GM23338 (cell line): ENCODE measurements at regions not wholly inside any gene's neighbourhood (a gene's known extent, or its start where the extent isn't known, plus 50 kb on each side); places are given as distances from the start of the nearest gene placed in this dataset.

Source experiments
- ATAC-seq: fragments of 200-7000 bp; cut with Tn5 transposase; 3 replicates; pipeline ENCODE4 v1.9.1; 2020
- DNase-seq: peaks from one replicate; pipeline ENCODE4 v3.0.0-alpha.2; 2015; ENCODE audit warnings: low spot score
- H2AFZ ChIP-seq: fragments of 200-600 bp; sonication (generic); 2 replicates; pipeline ENCODE4 v1.8.0; 2016; ENCODE audit warnings: antibody characterized with exemption, mild to moderate bottlenecking, moderate library complexity
- H3F3A ChIP-seq: fragments of 200-600 bp; sonication (generic); replicated peaks from 2 replicates; pipeline ENCODE4 v1.8.0; 2017; ENCODE audit warnings: antibody characterized with exemption, mixed run types, low read depth
- H3K27ac ChIP-seq: fragments of 200-600 bp; sonication (generic); 2 replicates; pipeline ENCODE4 v1.6.1; 2016; ENCODE audit warnings: low read depth
- H3K27me3 ChIP-seq: fragments of 200-600 bp; sonication (generic); 2 replicates; pipeline ENCODE4 v1.8.0; 2016; ENCODE audit warnings: mild to moderate bottlenecking, mixed run types, moderate library complexity; ENCODE audit not compliant: insufficient read depth
- H3K36me3 ChIP-seq: fragments of 200-600 bp; sonication (generic); 2 replicates; pipeline ENCODE4 v1.8.0; 2016; ENCODE audit warnings: mild to moderate bottlenecking; ENCODE audit not compliant: insufficient read depth
- H3K4me1 ChIP-seq: fragments of 200-600 bp; sonication (generic); 2 replicates; pipeline ENCODE4 v1.8.0; 2016; ENCODE audit warnings: mild to moderate bottlenecking, moderate library complexity; ENCODE audit not compliant: insufficient read depth
- H3K4me2 ChIP-seq: fragments of 200-600 bp; sonication (generic); 2 replicates; pipeline ENCODE4 v1.7.1; 2017; ENCODE audit warnings: mixed run types
- H3K4me3 ChIP-seq: fragments of 200-600 bp; sonication (generic); 2 replicates; pipeline ENCODE4 v1.6.1; 2016; ENCODE audit warnings: mixed run types
- H3K79me2 ChIP-seq: fragments of 200-600 bp; sonication (generic); replicated peaks from 2 replicates; pipeline ENCODE4 v1.8.0; 2017; ENCODE audit warnings: mild to moderate bottlenecking; ENCODE audit not compliant: insufficient read depth
- H3K9me2 ChIP-seq: fragments of 200-600 bp; sonication (generic); 2 replicates; pipeline ENCODE4 v1.8.0; 2017; ENCODE audit not compliant: insufficient read depth
- H4K20me1 ChIP-seq: fragments of 200-600 bp; sonication (generic); replicated peaks from 2 replicates; pipeline ENCODE4 v1.8.0; 2017; ENCODE audit warnings: mild to moderate bottlenecking; ENCODE audit not compliant: insufficient read depth
- H3K27ac Mint-ChIP-seq: 2 replicates; pipeline ENCODE4 v1.8.0; 2020; ENCODE audit warnings: inconsistent platforms, mild to moderate bottlenecking, moderate library complexity, mixed read lengths
- H3K27me3 Mint-ChIP-seq: 3 replicates; pipeline ENCODE4 v1.8.0; 2022; ENCODE audit warnings: low read depth, mild to moderate bottlenecking, moderate library complexity, mixed read lengths, inconsistent platforms; ENCODE audit not compliant: insufficient read depth, poor library complexity
- H3K36me3 Mint-ChIP-seq: 3 replicates; pipeline ENCODE4 v1.8.0; 2021; ENCODE audit warnings: low read depth, mild to moderate bottlenecking, inconsistent platforms, moderate library complexity, mixed read lengths
- H3K4me1 Mint-ChIP-seq: 3 replicates; pipeline ENCODE4 v1.8.0; 2020; ENCODE audit warnings: mild to moderate bottlenecking, inconsistent platforms, mixed read lengths
- H3K4me3 Mint-ChIP-seq: 3 replicates; pipeline ENCODE4 v1.8.0; 2021; ENCODE audit warnings: moderate library complexity, mild to moderate bottlenecking, inconsistent platforms, mixed read lengths
- H3K9me3 Mint-ChIP-seq: 3 replicates; pipeline ENCODE4 v1.8.0; 2020; ENCODE audit warnings: moderate library complexity, mild to moderate bottlenecking, inconsistent platforms, mixed read lengths
- CREB1 ChIP-seq: fragments of 250-450 bp; sonication (Bioruptor Pico); IDR thresholded peaks from 2 replicates; pipeline ENCODE4 v1.5.0; 2020; ENCODE audit warnings: low read depth, mild to moderate bottlenecking, moderate library complexity
- EZH2 ChIP-seq: fragments of 200-600 bp; sonication (generic); IDR thresholded peaks from one replicate; pipeline ENCODE4 v1.8.0; 2017; ENCODE audit warnings: antibody characterized with exemption, mild to moderate bottlenecking, low read depth; ENCODE audit not compliant: unreplicated experiment
- EZH2phosphoT487 ChIP-seq: fragments of 200-600 bp; sonication (generic); IDR thresholded peaks from one replicate; pipeline ENCODE4 v1.8.1; 2018; ENCODE audit warnings: antibody characterized with exemption; ENCODE audit not compliant: unreplicated experiment
- JUNB ChIP-seq: IDR thresholded peaks from one replicate; pipeline ENCODE4 v1.6.1; 2016; ENCODE audit warnings: antibody characterized with exemption; ENCODE audit not compliant: unreplicated experiment
- NANOG ChIP-seq: IDR thresholded peaks from 2 replicates; pipeline ENCODE4 v1.6.1; 2016; ENCODE audit warnings: antibody characterized with exemption, borderline replicate concordance
- POLR2AphosphoS5 ChIP-seq: IDR thresholded peaks from 2 replicates; pipeline ENCODE4 v1.6.1; 2016; ENCODE audit warnings: antibody characterized with exemption, low read depth
- STAT1 ChIP-seq: IDR thresholded peaks from one replicate; pipeline ENCODE4 v1.6.1; 2016; ENCODE audit warnings: antibody characterized with exemption; ENCODE audit not compliant: unreplicated experiment
- ZNF114 ChIP-seq: fragments of 250-450 bp; sonication (Bioruptor Pico); IDR thresholded peaks from 2 replicates; pipeline ENCODE4 v1.5.0; 2020; ENCODE audit warnings: mild to moderate bottlenecking, moderate library complexity
- ZNF331 ChIP-seq: fragments of 250-450 bp; sonication (Bioruptor Pico); IDR thresholded peaks from 2 replicates; pipeline ENCODE4 v1.5.0; 2020; ENCODE audit warnings: low read depth, mild to moderate bottlenecking, moderate library complexity
- TF ChIP-seq, protein P1 (sequence below), 2 experiments: fragments of 200-600 bp in 1 of 2; sonication (generic) in 1 of 2; conservative IDR thresholded peaks; 2 replicates each; pipeline versions ENCODE4 v1.5.1 to v1.6.1; 2016 to 2017; ENCODE audit warnings: antibody characterized with exemption in 2 of 2, low read depth in 2 of 2, mild to moderate bottlenecking in 2 of 2, moderate library complexity in 1 of 2
- TF ChIP-seq, protein P2 (sequence below): IDR thresholded peaks from 2 replicates; pipeline ENCODE4 v1.6.1; 2016; ENCODE audit warnings: antibody characterized with exemption
- TF ChIP-seq, protein P3 (sequence below): fragments of 250-450 bp; sonication (Bioruptor Pico); IDR thresholded peaks from 2 replicates; pipeline ENCODE4 v1.5.0; 2020; ENCODE audit warnings: mild to moderate bottlenecking, moderate library complexity
- TF ChIP-seq, protein P4 (sequence below): IDR thresholded peaks from one replicate; pipeline ENCODE4 v1.6.1; 2018; ENCODE audit warnings: antibody characterized with exemption; ENCODE audit not compliant: unreplicated experiment

DNA sequence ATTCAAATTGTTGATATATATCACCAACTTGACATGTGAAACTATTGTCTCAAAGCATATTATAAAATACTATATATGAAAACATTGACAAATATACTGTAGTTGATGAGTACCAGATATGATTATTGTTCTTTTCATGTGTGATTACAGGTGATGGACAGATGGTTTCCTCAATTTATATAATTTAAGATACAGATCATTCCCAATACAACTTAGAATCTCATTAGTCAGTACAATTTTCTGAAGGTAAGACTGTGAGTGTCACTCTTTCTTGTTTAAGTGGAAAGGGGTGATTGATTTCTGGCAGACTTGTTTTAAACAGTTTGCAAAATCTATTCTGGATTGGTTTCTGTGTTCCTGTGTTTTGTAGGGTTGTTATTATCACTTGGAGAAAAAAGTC lies 498.8 kb downstream of the IRS2 start:
- Mint-ChIP-seq H3K27me3 (no peaks in the 10 kb centered on the region), H3K9me3 (no peaks in the 10 kb centered on the region), H3K27ac (no peak overlapping the region), H3K36me3 (no peaks in the 10 kb centered on the region), H3K4me3 (no peak overlapping the region), H3K4me1 (no peaks in the 10 kb centered on the region)
- DNase-seq (no peak), ATAC-seq (no peak)
- H3K27ac ChIP-seq = no peak overlapping the region
- no peak overlapping the region for H3K4me3 ChIP-seq
- H3K4me1 ChIP-seq = no peaks in the 10 kb centered on the region
- no peak overlapping the region for H3K4me2 ChIP-seq
- no peaks in the 10 kb centered on the region for H4K20me1 ChIP-seq
- no peaks in the 10 kb centered on the region for H3F3A ChIP-seq
- no peaks in the 10 kb centered on the region for H3K79me2 ChIP-seq
- H3K9me2 ChIP-seq = 0 out of 2 replicates have a peak, but pooled peaks cover 11% of the 10 kb centered on the region
- no peaks in the 10 kb centered on the region for H3K27me3 ChIP-seq
- no peak overlapping the region for H2AFZ ChIP-seq
- no peaks in the 10 kb centered on the region for H3K36me3 ChIP-seq
- TF ChIP-seq POLR2AphosphoS5 = no peak
- TF ChIP-seq, protein P1, sequence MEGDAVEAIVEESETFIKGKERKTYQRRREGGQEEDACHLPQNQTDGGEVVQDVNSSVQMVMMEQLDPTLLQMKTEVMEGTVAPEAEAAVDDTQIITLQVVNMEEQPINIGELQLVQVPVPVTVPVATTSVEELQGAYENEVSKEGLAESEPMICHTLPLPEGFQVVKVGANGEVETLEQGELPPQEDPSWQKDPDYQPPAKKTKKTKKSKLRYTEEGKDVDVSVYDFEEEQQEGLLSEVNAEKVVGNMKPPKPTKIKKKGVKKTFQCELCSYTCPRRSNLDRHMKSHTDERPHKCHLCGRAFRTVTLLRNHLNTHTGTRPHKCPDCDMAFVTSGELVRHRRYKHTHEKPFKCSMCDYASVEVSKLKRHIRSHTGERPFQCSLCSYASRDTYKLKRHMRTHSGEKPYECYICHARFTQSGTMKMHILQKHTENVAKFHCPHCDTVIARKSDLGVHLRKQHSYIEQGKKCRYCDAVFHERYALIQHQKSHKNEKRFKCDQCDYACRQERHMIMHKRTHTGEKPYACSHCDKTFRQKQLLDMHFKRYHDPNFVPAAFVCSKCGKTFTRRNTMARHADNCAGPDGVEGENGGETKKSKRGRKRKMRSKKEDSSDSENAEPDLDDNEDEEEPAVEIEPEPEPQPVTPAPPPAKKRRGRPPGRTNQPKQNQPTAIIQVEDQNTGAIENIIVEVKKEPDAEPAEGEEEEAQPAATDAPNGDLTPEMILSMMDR (conservative IDR thresholded peaks at IDR 0.05; ENCODE audit: low read depth in 2 of 2) = no peak
- TF ChIP-seq STAT1 = no peak
- no peak for TF ChIP-seq NANOG
- TF ChIP-seq EZH2 = no peak
- TF ChIP-seq, protein P2, sequence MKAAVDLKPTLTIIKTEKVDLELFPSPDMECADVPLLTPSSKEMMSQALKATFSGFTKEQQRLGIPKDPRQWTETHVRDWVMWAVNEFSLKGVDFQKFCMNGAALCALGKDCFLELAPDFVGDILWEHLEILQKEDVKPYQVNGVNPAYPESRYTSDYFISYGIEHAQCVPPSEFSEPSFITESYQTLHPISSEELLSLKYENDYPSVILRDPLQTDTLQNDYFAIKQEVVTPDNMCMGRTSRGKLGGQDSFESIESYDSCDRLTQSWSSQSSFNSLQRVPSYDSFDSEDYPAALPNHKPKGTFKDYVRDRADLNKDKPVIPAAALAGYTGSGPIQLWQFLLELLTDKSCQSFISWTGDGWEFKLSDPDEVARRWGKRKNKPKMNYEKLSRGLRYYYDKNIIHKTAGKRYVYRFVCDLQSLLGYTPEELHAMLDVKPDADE = no peak
- no peak for TF ChIP-seq EZH2phosphoT487
- no peak for TF ChIP-seq ZNF331 (CRISPR knock-in tag)
- TF ChIP-seq, protein P3, sequence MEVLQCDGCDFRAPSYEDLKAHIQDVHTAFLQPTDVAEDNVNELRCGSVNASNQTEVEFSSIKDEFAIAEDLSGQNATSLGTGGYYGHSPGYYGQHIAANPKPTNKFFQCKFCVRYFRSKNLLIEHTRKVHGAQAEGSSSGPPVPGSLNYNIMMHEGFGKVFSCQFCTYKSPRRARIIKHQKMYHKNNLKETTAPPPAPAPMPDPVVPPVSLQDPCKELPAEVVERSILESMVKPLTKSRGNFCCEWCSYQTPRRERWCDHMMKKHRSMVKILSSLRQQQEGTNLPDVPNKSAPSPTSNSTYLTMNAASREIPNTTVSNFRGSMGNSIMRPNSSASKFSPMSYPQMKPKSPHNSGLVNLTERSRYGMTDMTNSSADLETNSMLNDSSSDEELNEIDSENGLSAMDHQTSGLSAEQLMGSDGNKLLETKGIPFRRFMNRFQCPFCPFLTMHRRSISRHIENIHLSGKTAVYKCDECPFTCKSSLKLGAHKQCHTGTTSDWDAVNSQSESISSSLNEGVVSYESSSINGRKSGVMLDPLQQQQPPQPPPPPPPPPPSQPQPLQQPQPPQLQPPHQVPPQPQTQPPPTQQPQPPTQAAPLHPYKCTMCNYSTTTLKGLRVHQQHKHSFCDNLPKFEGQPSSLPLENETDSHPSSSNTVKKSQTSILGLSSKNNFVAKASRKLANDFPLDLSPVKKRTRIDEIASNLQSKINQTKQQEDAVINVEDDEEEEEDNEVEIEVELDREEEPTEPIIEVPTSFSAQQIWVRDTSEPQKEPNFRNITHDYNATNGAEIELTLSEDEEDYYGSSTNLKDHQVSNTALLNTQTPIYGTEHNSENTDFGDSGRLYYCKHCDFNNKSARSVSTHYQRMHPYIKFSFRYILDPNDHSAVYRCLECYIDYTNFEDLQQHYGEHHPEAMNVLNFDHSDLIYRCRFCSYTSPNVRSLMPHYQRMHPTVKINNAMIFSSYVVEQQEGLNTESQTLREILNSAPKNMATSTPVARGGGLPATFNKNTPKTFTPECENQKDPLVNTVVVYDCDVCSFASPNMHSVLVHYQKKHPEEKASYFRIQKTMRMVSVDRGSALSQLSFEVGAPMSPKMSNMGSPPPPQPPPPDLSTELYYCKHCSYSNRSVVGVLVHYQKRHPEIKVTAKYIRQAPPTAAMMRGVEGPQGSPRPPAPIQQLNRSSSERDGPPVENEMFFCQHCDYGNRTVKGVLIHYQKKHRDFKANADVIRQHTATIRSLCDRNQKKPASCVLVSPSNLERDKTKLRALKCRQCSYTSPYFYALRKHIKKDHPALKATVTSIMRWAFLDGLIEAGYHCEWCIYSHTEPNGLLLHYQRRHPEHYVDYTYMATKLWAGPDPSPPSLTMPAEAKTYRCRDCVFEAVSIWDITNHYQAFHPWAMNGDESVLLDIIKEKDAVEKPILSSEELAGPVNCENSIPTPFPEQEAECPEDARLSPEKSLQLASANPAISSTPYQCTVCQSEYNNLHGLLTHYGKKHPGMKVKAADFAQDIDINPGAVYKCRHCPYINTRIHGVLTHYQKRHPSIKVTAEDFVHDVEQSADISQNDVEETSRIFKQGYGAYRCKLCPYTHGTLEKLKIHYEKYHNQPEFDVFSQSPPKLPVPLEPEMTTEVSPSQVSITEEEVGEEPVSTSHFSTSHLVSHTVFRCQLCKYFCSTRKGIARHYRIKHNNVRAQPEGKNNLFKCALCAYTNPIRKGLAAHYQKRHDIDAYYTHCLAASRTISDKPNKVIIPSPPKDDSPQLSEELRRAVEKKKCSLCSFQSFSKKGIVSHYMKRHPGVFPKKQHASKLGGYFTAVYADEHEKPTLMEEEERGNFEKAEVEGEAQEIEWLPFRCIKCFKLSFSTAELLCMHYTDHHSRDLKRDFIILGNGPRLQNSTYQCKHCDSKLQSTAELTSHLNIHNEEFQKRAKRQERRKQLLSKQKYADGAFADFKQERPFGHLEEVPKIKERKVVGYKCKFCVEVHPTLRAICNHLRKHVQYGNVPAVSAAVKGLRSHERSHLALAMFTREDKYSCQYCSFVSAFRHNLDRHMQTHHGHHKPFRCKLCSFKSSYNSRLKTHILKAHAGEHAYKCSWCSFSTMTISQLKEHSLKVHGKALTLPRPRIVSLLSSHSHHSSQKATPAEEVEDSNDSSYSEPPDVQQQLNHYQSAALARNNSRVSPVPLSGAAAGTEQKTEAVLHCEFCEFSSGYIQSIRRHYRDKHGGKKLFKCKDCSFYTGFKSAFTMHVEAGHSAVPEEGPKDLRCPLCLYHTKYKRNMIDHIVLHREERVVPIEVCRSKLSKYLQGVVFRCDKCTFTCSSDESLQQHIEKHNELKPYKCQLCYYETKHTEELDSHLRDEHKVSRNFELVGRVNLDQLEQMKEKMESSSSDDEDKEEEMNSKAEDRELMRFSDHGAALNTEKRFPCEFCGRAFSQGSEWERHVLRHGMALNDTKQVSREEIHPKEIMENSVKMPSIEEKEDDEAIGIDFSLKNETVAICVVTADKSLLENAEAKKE (CRISPR knock-in tag) = no peak
- no peak for TF ChIP-seq ZNF114 (CRISPR knock-in tag)
- no peak for TF ChIP-seq CREB1 (CRISPR knock-in tag)
- TF ChIP-seq, protein P4, sequence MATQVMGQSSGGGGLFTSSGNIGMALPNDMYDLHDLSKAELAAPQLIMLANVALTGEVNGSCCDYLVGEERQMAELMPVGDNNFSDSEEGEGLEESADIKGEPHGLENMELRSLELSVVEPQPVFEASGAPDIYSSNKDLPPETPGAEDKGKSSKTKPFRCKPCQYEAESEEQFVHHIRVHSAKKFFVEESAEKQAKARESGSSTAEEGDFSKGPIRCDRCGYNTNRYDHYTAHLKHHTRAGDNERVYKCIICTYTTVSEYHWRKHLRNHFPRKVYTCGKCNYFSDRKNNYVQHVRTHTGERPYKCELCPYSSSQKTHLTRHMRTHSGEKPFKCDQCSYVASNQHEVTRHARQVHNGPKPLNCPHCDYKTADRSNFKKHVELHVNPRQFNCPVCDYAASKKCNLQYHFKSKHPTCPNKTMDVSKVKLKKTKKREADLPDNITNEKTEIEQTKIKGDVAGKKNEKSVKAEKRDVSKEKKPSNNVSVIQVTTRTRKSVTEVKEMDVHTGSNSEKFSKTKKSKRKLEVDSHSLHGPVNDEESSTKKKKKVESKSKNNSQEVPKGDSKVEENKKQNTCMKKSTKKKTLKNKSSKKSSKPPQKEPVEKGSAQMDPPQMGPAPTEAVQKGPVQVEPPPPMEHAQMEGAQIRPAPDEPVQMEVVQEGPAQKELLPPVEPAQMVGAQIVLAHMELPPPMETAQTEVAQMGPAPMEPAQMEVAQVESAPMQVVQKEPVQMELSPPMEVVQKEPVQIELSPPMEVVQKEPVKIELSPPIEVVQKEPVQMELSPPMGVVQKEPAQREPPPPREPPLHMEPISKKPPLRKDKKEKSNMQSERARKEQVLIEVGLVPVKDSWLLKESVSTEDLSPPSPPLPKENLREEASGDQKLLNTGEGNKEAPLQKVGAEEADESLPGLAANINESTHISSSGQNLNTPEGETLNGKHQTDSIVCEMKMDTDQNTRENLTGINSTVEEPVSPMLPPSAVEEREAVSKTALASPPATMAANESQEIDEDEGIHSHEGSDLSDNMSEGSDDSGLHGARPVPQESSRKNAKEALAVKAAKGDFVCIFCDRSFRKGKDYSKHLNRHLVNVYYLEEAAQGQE = no peak
- no peak for TF ChIP-seq JUNB
